Urinary bladder (tissue), 3 donors: ENCODE measurements at regions not wholly inside any gene's neighbourhood (a gene's known extent, or its start where the extent isn't known, plus 50 kb on each side); places are given as distances from the start of the nearest gene placed in this dataset.
"Not testable (repeated sequence)": the region's sequence is repeated elsewhere in the genome, so short reads cannot be mapped to it uniquely, and the experiment has no call there.

Experiments
- DNase-seq: peaks from one replicate; pipeline ENCODE4 v3.0.0-alpha.2; 2015; ENCODE audit errors: extremely low spot score
- H3K27ac ChIP-seq: one replicate; pipeline ENCODE4 v1.5.1; 2013; ENCODE audit warnings: low read depth, mild to moderate bottlenecking, moderate library complexity
- H3K36me3 ChIP-seq: one replicate; pipeline ENCODE4 v1.6.1; 2013; ENCODE audit warnings: mild to moderate bottlenecking, moderate library complexity; ENCODE audit not compliant: insufficient read depth
- H3K4me1 ChIP-seq: one replicate; pipeline ENCODE4 v1.6.1; 2013; ENCODE audit warnings: mild to moderate bottlenecking, moderate library complexity; ENCODE audit not compliant: insufficient read depth
- H3K4me3 ChIP-seq: one replicate; pipeline ENCODE4 v1.5.1; 2013; ENCODE audit warnings: low read depth, low read length
- WGBS: extraction: QIAGEN DNeasy Blood & Tissue Kit; methylation state at CpG from one replicate; pipeline ENCODE4 v1.1.7; 2013; 5-methylcytosine and 5-hydroxymethylcytosine counted together
- donor health status: healthy with polysubstance abuse.
- donor health status: healthy.

DNA sequence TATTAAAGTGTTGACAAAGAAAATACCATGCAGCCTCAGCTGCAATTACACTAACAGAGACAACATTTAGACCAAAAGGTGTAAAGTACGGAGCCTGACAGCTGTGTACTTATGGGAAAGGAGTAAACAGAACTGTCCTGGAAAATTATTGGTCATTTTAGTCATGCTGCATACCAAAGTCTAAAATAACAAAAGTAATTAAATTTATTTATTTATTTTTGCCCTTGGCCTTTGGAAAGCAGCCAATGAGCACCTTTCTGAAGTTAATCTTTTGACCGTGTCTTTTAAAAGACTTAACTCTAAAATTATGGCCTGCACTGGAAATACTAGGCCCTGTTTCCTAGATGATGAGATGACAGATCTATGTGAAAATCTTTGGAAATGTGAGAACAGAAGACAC, 597.6 kb downstream of the NXPH1 start:
- H3K36me3 ChIP-seq = no peaks in the 10 kb centered on the region
- 49% methylated on average over 2 of the region's 2 CpGs for WGBS
- H3K4me3 ChIP-seq = no peak overlapping the region
- H3K4me1 ChIP-seq = no peaks in the 10 kb centered on the region
- no peak for DNase-seq
- H3K27ac ChIP-seq = no peak overlapping the region

DNA sequence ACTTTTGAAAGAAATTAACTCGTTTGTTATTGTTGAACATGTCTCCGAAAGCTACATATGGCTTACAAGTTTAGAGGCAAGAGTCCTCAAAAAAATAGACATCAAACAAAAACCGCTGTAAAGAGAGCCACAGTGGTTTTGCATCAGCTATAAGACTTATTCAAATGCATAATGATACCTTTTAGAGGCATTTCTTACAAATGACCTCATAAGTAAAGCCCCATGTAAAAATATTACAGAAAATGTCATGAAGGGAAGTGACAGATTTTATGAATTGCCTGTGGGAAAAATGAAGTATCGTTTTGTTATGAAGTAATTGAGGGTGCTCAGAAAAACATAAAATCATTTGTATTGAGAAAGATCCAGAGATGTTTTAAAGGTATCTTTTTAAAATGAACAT, 598.0 kb downstream of the NXPH1 start:
- Histone ChIP-seq H3K27ac (no peak overlapping the region), H3K36me3 (no peaks in the 10 kb centered on the region), H3K4me3 (no peak overlapping the region), H3K4me1 (no peaks in the 10 kb centered on the region)
- DNase-seq = no peak
- 82% methylated on average over 4 of the region's 4 CpGs for WGBS

DNA sequence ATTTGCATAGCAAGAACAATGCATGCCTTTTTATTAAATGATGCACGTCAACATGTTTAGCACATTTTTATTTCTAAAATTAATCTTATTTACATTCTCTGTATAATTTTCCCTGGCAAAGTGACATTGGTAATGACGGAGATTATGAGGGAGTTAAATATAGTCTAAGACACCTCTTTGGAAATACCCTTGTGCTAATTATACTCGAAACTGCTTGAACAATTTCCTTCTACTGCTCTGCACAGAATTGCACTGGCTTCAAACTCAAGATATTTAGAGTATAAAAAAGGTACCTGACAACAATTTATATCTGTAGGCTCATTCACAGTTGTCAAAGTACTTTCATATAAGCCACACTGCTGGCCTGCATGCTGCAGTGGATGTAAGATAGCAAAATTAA, 602.7 kb downstream of the NXPH1 start:
- DNase-seq = no peak
- Histone ChIP-seq H3K4me1 (no peaks in the 10 kb centered on the region), H3K36me3 (no peaks in the 10 kb centered on the region), H3K27ac (no peak overlapping the region), H3K4me3 (no peak overlapping the region)
- 82% methylated on average over 3 of the region's 3 CpGs for WGBS

DNA sequence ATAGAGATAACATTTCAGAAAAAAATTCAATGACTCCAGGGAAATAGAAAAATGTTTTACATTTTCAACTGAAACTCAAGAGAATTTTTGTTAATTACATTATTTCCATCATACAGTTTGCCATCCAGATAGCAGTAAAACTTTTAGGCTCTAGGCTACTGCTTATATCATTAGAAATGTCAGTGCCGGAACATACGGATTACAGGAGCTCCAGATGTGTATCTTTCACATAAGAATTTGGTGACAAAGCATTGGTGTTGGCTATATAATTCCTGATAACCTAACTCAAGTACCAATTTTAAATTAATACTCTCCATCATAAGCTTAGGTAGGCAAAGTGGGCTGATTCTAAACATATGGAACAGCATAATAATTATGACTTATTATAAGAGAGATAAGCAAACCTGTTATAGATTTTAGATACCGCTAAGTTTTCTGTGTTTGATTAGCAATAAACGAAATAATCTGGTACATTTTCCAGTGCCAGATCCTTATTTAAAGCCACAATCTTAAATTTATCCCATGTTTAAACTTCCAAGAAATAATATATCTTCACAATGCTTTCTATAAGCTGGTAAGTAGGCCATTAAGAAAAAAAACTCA, 637.9 kb downstream of the NXPH1 start:
- no peaks in the 10 kb centered on the region for H3K4me1 ChIP-seq
- no peak for DNase-seq
- no peak overlapping the region for H3K4me3 ChIP-seq
- no peaks in the 10 kb centered on the region for H3K36me3 ChIP-seq
- 51% methylated on average over 4 of the region's 4 CpGs for WGBS
- no peak overlapping the region for H3K27ac ChIP-seq

DNA sequence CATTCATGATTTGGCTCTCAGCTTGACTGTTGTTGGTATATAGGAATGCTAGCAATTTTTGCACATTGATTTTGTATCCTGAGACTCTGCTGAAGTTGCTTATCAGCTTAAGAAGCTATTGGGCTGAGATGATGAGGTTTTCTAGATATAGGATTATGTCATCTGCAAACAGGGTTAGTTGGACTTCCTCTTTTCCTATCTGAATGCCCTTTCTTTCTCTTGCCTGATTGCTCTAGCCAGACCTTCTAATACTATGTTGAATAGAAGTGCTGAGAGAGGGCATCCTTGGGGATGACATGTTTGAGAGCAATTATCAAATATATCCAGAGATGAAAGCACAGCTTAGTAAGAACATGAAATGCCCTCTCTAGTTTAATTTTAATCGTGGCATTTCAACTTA, 642.4 kb downstream of the NXPH1 start:
- 71% methylated on average over 1 of the region's 1 CpG for WGBS

DNA sequence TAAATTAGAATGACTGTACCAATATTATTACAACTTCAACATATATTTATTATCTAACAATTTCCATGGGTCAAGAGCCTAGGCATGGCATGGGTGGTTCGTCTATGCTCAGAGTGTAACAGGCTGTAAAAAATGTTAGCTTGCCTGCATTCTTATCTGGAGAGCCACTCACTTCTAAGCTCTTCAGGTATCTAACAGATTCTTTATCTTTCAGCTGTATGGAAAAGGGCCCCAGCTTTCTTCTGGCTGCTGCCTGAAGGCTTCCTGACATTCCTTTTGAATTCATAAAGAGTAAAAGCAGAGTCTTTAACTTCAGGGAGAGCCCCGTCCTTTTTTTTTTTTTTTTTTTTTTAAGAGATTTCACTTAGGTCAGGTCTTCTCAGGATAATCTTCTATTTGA, 648.8 kb downstream of the NXPH1 start:
- H3K27ac ChIP-seq = no peak overlapping the region
- DNase-seq = no peak
- H3K4me1 ChIP-seq = no peaks in the 10 kb centered on the region
- H3K4me3 ChIP-seq = no peak overlapping the region
- 27% methylated on average over 2 of the region's 2 CpGs for WGBS
- H3K36me3 ChIP-seq = no peaks in the 10 kb centered on the region

More for the DNA sequence above, 642.4 kb downstream of the NXPH1 start:
- DNase-seq, H3K36me3 ChIP-seq, H3K4me3 ChIP-seq, H3K4me1 ChIP-seq, H3K27ac ChIP-seq: not testable (repeated sequence)

DNA sequence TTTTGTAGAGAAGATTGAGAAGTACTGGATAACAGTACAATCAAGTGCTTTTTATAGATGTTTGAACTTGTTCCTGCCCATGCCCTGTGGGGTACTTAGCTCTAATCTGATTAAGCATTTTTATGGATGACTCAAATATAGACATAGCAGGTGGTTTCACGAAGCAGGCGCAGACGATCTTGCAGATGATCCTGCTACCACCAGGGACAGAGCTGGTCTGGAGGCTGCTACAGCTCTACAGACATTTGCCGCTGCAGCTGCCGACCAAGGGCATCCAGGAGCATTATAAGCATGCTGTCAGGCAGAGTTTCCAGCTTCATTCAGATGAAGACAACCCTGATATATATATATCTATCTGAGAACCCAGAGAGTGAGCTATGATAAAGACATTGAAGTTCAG, 650.4 kb downstream of the NXPH1 start:
- WGBS = 66% methylated on average over 5 of the region's 5 CpGs
- H3K36me3 ChIP-seq = no peaks in the 10 kb centered on the region
- H3K4me3 ChIP-seq = no peak overlapping the region
- no peak overlapping the region for H3K27ac ChIP-seq
- no peak for DNase-seq
- H3K4me1 ChIP-seq = no peaks in the 10 kb centered on the region

DNA sequence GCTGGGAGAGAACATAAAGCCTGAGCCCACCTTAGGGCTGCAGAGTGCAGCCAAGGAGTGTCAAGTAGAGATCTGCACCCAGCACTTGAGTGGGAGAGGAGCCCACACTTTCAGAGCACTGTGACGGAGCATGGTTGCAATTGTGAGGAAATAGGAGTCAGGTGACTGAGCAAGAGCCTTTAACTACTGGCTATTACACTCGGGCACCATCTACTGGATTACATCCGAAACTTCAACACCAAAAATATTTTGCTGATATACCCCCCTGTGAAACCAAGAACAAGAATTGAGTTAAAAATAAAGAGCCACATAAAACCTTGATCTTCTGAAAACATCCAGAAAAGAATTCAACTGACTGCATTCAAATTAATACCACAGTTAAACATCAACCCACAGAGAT, 657.9 kb downstream of the NXPH1 start:
- DNase-seq = no peak
- Histone ChIP-seq H3K4me3 (no peak overlapping the region), H3K4me1 (no peaks in the 10 kb centered on the region), H3K36me3 (no peaks in the 10 kb centered on the region), H3K27ac (no peak overlapping the region)
- 92% methylated on average over 3 of the region's 3 CpGs for WGBS

DNA sequence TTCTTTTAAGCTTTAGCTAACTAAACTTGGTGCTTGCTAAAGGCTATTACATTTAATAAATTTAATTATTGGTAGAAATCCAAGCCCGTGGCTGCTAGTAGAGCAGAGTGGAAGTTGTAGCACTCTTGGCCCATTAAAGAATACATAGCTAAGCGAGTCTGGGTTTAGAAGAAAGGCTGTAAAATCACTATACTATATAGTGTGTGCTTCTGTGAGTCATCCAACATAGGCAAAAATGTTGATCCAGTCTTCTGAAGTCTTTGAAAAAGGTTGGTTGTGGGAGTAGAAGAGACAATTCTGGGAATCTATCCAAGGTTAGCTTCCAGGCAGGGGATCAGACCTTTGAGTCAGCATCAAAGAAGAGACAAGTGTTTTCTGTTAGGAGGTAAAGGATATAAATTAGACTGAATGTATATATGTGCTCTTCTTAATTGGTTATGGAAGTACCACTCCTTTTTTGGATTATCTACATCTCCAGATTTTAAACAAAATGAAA, 664.2 kb downstream of the NXPH1 start:
- Histone ChIP-seq H3K4me1 (no peaks in the 10 kb centered on the region), H3K4me3 (no peak overlapping the region), H3K27ac (no peak overlapping the region), H3K36me3 (no peaks in the 10 kb centered on the region)
- 72% methylated on average over 2 of the region's 2 CpGs for WGBS
- no peak for DNase-seq

DNA sequence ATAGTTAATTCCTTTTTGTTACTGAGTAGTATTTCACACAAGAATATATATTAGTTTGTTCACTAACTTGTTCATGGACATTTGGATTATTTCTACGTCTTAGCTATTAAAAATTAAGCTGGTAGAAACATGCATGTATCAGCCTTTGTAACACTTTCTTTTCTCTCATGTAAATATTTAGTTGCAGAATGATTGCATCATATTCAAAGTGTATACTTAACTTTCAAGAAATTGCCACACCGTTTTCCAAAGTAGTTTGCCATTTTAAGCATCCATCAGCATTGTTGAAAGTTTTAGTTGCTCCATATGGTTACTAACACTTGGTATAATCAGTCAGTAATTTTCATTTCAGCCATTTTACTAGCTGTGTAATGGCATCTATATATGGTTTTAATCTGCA, 666.9 kb downstream of the NXPH1 start:
- DNase-seq = no peak
- Histone ChIP-seq H3K4me3 (no peak overlapping the region), H3K36me3 (no peaks in the 10 kb centered on the region), H3K4me1 (no peaks in the 10 kb centered on the region), H3K27ac (no peak overlapping the region)
- WGBS = 64% methylated on average over 2 of the region's 2 CpGs

DNA sequence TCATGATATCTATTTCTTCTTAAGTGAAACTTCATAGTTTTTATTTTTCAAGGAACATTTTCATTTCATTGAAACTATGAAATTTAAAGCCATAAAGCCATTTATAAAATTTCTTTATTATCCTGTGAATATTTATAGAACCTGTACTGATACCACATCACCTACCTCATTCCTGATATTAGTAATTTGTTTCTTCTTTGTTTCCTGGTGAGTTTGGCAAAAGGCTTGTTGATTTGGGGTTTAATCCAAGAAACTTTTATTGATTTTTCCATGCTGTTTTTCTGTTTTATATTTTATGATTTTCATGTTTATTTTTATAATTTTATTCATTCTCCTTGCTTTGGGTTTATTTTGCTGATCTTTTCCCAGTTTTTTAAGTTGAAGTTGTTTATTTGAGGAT, 669.4 kb downstream of the NXPH1 start:
- Histone ChIP-seq H3K36me3 (no peaks in the 10 kb centered on the region), H3K4me1 (no peaks in the 10 kb centered on the region), H3K27ac (no peak overlapping the region), H3K4me3 (no peak overlapping the region)
- DNase-seq = no peak

DNA sequence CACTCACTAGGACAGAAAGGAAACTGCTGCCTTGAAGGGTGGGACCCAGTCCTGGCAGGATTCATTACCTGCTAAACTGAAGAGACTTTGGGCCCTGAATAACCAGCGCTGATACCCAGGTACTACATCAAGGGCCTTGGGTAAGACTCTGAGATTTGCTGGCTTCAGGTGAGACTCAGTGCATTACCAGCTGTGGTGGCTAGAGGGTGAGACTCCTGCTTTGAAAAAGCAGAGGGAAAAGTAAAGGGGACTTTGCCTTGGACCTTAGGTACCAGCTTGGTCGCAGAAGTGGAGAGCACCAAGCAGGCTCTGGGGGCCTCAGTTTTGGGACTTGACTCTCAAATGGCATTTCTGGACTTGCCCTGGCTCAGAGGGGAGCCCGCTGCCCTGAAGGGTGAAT, 673.3 kb downstream of the NXPH1 start:
- Histone ChIP-seq H3K27ac (no peak overlapping the region), H3K4me3 (no peak overlapping the region), H3K36me3 (no peaks in the 10 kb centered on the region), H3K4me1 (no peaks in the 10 kb centered on the region)
- 92% methylated on average over 3 of the region's 3 CpGs for whole genome bisulfite sequencing
- no peak for DNase-seq

DNA sequence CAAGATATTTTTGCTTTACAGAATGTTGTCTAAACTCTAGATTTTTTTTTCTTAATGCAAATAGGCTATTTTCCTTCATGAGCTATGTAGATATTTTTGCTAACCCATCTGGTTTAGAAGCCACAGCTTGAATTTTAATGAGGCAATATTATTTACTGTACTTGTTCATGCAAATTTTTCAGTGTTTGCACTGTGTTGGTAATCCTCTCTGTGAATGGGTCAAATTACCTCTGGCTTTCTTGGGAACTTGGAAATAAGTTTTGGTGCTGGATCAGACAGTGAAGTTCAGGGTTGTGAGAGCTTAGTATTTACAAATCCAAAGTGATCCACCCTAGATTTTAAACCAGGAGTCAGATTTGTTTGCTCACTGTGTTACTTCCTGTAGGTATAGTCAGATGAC, 686.9 kb downstream of the NXPH1 start:
- H3K36me3 ChIP-seq = no peaks in the 10 kb centered on the region
- no peaks in the 10 kb centered on the region for H3K4me1 ChIP-seq
- DNase-seq = no peak

DNA sequence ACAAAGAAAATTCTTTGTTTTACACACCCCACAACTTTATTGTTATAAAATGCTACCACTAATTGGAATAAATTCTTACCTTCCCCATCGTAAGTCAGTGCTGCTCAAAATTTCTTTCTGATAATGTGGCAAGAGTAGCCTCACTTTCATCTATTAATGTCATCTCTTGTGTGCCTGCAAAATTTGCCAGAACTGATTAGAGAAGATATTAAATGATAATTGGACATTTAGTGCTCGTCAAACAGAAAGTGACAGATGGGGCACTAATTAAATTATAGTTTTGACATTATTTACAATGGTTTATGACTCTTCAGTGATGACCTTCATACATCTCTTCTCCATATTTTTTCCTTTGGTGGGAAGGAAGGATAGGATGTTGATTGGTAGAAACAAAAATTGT, 690.9 kb downstream of the NXPH1 start:
- no peaks in the 10 kb centered on the region for H3K36me3 ChIP-seq
- WGBS = 58% methylated on average over 2 of the region's 2 CpGs
- DNase-seq = no peak

More for the DNA sequence above, 686.9 kb downstream of the NXPH1 start:
- H3K4me3 ChIP-seq = no peak overlapping the region
- no peak overlapping the region for H3K27ac ChIP-seq

DNA sequence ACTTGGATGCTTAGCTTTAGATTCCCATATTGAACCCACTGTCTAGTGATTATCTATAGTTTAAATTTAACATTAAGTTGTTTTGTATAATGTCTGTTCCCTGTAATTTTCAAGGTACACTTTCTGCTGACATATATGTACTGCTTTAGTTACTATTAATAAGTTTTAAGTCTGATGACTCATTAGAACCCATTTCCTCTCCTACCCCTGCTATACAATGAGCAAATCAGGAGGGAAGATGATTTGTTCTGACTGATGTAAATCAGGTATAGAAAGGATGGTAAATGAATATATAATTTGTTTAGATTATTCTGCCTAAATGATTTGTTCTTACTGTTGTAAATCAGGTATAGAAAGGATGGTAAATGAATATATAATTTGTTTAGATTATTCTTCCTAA, 691.8 kb downstream of the NXPH1 start:
- no peaks in the 10 kb centered on the region for H3K36me3 ChIP-seq
- DNase-seq = no peak
- no peak overlapping the region for H3K27ac ChIP-seq
- no peak overlapping the region for H3K4me3 ChIP-seq
- no peaks in the 10 kb centered on the region for H3K4me1 ChIP-seq

More for the DNA sequence above, 690.9 kb downstream of the NXPH1 start:
- H3K4me3 ChIP-seq = no peak overlapping the region
- H3K4me1 ChIP-seq = no peaks in the 10 kb centered on the region
- no peak overlapping the region for H3K27ac ChIP-seq
